Stimulated activated CD8-positive, alpha-beta memory T cell treated with anti-CD3 and anti-CD28 coated beads, Interleukin-4, amount 100 ng/mL, for 1 hour (primary cell): ENCODE measurements at regions not wholly inside any gene's neighbourhood (a gene's known extent, or its start where the extent isn't known, plus 50 kb on each side); places are given as distances from the start of the nearest gene placed in this dataset.

ENCODE experiments used
- DNase-seq, 2 donors: peaks; one replicate each; pipeline ENCODE4 v3.0.0-alpha.2; 2020; ENCODE audit warnings: low read depth in 2 of 2, low spot score in 1 of 2

GRCh38 chr1:56168176-56168575 lies 411.2 kb downstream of the PLPP3 start:
- no peak for DNase-seq

- no peak for DNase-seq
Measured at GRCh38 chr1:56167596-56167995, 411.8 kb downstream of the PLPP3 start.

- DNase-seq = no peak
Measured at GRCh38 chr1:56160773-56161315, 418.5 kb downstream of the PLPP3 start.

- no peak for DNase-seq
Measured at GRCh38 chr1:56156971-56157876, 422.1 kb downstream of the PLPP3 start.

GRCh38 chr1:56153276-56153675 lies 426.1 kb downstream of the PLPP3 start:
- DNase-seq = no peak

GRCh38 chr1:56152635-56153034 lies 426.7 kb downstream of the PLPP3 start:
- no peak for DNase-seq

- DNase-seq = no peak
Measured at GRCh38 chr1:56151402-56151801, 428.0 kb downstream of the PLPP3 start.

- no peak for DNase-seq
Measured at GRCh38 chr1:56150441-56151215, 428.7 kb downstream of the PLPP3 start.

- DNase-seq = no peak
Measured at GRCh38 chr1:56149761-56150160, 429.6 kb downstream of the PLPP3 start.

GRCh38 chr1:56148326-56149193 lies 430.8 kb downstream of the PLPP3 start:
- no peak for DNase-seq

GRCh38 chr1:56147459-56147858 lies 431.9 kb downstream of the PLPP3 start:
- DNase-seq = no peak

GRCh38 chr1:56147034-56147433 lies 432.3 kb downstream of the PLPP3 start:
- no peak for DNase-seq

GRCh38 chr1:56146449-56146848 lies 432.9 kb downstream of the PLPP3 start:
- DNase-seq = no peak

- DNase-seq = no peak
Measured at GRCh38 chr1:56145581-56145980, 433.8 kb downstream of the PLPP3 start.

- no peak for DNase-seq
Measured at GRCh38 chr1:56142301-56142700, 437.1 kb downstream of the PLPP3 start.

GRCh38 chr1:56139836-56140235 lies 439.5 kb downstream of the PLPP3 start:
- DNase-seq = no peak

GRCh38 chr1:56137521-56138505 lies 441.6 kb downstream of the PLPP3 start:
- no peak for DNase-seq

- no peak for DNase-seq
Measured at GRCh38 chr1:56137090-56137489, 442.3 kb downstream of the PLPP3 start.

- no peak for DNase-seq
Measured at GRCh38 chr1:56135864-56136147, 443.6 kb downstream of the PLPP3 start.
